HG03457 (cell line): ENCODE measurements at regions not wholly inside any gene's neighbourhood (a gene's known extent, or its start where the extent isn't known, plus 50 kb on each side); places are given as distances from the start of the nearest gene placed in this dataset.
A peak's percentile ranks its signal among the peaks of the same experiment; 100 is the strongest.

ENCODE experiments used
- ATAC-seq: cut with Tn5 transposase; IDR thresholded peaks from one replicate; pipeline ENCODE4 v1.9.1; 2021; ENCODE audit warnings: moderate number of reproducible peaks; ENCODE audit not compliant: unreplicated experiment

DNA sequence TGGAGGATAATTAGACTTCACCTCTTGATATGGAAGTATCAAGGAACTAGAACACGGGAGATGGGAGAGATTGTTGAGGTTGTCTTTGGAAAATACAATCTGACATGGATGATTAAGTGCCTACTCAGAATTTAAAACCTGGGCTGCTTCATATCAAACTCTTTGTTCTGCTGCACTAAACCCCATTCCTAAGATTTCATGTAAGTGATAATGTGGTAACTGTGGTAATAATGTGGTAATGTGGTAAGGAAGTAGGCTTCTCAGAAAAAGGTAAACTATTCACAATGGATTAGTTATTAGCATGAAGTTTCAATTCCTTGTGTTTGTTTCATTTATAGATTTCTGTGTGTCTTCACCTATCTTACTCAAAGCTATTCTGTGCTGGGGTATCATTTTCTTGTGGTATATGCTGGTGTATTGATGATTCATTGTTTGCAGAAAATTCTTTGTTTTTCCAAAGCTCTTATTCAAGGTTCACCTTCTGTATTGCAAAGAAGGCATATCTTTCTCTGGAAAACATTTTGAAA, 129.9 kb upstream of the TAC1 start:
- peak; percentile 62 for ATAC-seq

DNA sequence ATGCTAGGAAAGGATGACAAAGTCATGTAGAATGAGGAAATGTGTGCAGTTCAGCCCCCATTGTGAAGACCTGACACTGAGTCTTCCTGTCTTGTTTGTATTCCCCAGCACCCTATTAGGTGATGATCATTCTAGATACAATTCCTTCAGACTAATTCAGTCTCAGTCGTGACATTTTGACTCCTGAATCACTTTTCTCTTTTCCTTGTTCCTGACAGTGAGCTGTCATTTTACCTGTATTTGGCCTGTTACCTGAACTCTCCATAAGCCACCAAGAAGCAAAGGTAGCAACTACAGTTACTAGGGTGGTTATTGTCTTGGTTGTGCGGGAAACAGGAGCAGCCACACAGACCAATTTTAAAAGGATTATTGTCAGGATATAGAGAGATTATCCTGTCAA, 111.4 kb upstream of the TAC1 start:
- no peak for ATAC-seq

DNA sequence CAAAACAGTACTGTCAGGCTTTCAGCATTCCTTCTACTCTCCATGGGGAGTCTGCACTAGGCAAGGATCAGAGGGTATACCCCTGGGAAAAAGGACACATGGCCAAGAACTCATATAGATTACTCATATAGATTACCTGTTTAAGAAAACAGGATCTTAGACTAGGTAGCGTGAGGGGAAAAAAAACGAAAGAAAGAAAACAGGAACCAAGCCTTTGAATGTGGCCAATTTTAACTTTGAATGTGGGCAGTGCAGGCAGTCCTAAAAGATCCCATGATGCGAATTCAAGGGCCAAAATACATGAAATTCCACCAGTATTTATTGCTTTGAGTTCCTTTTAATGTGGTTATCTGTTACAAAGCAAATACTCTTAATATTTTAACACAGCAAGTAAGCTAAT, 108.6 kb upstream of the TAC1 start:
- ATAC-seq: no peak

DNA sequence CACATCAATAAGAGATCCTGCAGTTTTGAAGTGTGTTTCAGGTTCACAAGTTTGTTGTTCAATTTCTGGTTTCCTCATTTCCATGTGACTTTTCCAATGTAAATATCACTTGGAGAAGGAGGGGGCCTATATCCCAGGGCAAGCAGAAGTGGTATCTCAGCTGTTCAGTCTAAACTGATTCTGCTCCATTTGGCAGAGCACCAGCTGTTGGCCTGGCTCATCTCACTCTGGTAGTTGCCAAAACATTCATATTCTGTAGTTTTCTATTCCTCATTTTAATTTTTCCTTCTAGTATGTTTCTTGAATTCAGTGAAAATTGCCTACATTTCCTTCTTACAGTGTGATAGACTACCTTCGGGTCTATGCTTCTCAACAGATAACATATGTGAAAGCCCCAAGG, 101.8 kb upstream of the TAC1 start:
- no peak for ATAC-seq

DNA sequence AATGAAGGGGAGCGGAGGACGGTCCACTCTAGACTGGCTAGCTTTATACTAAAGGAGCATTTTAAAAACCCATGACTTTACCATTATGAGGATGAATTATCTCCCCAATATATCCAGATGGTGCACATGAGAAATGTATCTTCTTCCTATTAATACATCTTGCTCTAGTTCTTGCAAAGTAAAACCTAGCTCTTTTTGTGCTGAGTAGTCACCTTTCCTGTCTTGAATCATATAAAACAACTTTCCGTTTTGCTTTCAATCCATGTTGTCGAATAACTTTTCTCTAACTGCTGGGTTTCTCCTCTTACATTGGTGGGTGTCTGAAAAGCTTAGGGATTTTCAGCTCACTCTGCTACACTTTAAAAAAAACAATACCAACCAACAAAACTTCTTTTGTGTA, 96.3 kb upstream of the TAC1 start:
- ATAC-seq: no peak

DNA sequence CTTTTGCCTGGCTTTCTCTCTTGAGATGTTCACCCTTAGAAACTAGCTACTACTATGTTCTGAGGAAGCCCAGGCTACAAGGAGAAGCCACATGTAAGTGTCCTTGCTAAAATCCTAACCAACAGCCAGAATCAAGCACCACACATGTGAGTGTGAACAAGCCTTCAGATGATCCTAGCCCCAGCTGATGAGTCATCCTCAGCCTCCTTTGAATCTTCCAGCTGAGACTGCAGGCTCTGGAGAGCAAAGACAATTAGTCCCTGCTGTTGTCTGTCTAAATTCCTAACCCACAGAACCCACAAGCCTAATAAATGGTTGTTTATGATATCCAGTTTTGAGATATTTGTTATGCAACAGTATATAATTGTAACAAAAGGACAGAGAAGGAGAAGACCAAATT, 92.8 kb upstream of the TAC1 start:
- no peak for ATAC-seq

DNA sequence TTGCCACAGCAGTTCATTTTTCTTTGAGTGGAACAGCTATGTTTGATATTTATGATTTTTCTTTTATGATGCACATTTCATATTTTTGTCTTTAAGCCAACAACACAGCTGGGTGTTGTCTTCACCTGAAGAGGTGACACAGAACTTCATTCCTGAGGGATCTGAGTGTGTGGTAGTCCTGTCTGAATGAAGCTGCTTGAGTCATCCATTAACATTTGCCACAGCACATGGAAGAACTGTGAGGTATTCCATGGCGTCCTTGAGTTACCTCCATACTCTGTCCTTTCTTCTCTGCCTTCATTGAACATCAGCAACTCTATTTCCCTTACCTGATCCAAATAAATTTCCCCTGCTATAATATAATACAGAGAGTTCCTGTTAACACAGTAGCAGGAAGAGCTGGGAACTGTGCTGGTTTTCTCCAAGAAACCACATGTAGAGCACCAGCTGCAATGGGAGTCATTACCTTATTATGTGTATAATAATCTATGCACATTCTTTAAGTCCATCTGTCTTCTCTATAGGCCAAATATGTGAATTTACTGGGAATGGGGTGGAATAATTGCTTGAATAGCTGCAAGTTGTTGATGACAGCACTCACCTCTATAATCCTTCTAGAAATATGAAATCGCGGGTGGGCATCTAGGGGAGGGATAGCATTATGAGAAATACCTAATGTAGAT, 72.4 kb upstream of the TAC1 start:
- ATAC-seq: no peak

DNA sequence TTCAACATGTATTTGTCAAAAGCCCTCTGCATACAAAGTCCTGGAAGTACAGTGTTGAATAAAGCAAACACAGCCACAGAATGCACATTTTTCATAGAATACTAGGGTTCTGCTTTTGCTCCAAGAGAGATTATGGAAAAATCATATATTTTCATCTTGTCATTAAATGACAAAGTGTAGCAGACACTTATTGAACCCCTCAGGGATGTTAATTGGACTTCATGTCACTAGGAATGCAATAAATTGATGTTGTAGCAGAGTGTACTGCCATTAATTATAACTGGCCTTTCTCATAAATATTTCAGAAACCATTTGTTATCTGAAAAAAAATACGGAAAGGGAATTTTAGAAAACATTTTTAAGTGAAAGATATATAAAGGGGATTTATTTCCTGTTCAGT, 64.5 kb upstream of the TAC1 start:
- no peak for ATAC-seq

DNA sequence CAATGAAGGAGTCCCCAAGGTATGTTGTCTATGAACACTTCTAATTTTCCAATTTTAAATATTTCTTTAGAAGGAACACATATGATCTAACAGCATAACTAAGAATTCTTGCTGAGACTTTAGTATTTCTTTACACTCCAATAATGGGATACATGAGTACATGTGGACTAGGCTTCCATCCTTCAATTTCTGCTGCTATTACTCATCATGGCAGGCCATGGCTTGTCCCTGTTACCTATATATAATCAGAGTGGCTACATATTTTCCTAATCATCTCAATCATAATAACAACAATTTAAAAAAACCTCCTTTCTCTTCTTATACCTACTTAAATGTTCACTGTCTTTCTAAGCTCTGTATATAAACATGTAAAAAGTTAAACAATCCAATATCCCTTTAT, 60.3 kb upstream of the TAC1 start:
- ATAC-seq: no peak

DNA sequence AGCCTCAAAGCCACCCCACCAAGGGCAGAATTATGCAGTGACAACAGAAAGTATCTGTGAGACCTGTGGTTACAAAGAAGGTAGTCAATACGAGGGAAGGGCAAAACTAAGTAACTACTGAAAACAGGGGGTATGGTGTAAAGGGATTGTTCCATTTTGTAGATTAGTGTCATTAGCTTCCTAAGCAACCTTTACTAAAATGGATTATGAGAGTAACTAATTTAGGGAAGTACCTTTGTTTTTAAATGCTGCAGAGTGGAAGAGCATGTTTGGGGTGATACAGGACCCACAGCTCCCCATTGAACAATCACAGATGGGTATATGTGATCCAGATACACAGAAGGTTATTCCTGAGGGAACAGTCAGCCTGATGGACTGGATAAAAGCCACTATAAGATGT, 51.3 kb upstream of the TAC1 start:
- no peak for ATAC-seq
